Dermis microvascular lymphatic vessel endothelial cell (primary cell): ENCODE measurements at regions not wholly inside any gene's neighbourhood (a gene's known extent, or its start where the extent isn't known, plus 50 kb on each side); places are given as distances from the start of the nearest gene placed in this dataset.

Source experiments
- DNase-seq, 2 donors: peaks; one replicate each; pipeline versions ENCODE4 v3.0.0 to v3.0.0-alpha.2; 2010; ENCODE audit warnings: low read depth in 2 of 2

DNA sequence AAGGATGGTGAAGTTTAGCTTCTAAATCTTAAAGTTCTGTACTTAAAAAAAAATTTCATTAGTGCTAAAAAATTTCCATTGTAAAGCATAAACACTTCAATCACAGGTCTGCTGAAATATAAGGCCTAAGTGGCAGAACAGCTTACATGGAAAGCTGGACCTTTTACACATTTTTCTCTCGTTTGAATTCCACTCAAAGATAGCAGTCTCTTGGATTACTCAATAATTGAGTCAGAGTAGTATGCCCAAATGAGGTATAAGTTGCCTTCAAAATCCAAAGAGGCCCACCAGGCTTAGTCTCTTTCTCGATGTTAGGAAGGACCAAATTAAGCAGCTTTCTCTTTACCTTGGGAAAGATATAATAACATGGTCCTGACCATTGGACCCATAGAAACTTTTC, 220.4 kb upstream of the CWC22 start:
- no peak for DNase-seq

DNA sequence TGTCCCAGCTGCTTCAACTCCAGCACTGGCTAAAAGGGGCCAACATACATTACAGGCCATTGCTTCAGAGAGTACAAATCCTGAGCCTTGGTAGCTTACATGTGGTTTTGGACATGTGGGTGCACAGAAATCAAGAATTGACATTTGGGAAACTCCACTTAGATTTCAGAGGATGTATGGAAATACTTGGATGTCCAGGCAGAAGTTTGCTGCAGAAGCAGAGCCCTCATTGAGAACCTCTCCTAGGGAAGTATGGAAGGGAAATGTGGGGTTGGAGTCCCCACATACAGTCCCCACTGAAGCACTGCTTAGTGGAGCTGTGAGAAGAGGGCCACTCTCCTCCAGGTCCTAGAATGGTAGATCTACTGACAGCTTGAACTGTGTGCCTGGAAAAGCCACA, 218.0 kb upstream of the CWC22 start:
- no peak for DNase-seq

DNA sequence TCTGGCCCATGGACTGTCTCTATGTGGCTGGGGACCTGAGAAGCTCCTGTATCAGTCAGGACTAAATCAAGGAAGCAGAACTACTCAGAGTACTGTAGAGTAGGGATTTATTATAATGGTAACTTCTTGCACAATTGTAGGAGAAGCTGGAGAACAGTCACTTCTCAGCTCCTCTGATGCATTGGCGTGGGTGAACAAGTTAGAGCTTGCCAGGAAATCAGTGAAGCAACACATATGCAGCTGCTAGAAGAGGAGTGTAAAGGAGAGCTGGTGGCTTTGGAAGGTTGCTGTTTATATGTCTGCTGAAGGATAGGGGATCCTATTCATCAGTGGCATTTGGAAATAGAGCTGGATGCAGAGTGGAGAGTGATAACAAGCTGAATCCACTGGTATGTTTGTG, 215.5 kb upstream of the CWC22 start:
- DNase-seq, result no peak

DNA sequence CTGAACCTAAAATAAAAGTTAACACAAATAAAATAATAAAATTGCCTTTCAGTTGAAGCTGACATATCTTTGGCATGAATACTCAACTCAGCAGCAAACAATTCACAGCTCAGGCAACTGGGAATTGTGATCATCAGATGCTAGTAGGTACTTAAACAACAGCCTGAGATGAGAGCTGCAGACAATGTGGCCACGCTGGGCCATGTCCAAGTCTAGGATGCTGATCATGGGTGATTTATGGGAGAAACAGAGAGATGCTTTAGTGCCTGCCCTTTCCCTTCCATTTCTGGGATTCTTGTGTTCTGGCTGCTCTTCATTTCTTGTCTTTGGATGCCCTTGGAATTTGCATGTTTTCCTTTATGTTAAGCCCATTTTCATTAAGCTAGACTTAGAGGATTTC, 212.4 kb upstream of the CWC22 start:
- no peak for DNase-seq

DNA sequence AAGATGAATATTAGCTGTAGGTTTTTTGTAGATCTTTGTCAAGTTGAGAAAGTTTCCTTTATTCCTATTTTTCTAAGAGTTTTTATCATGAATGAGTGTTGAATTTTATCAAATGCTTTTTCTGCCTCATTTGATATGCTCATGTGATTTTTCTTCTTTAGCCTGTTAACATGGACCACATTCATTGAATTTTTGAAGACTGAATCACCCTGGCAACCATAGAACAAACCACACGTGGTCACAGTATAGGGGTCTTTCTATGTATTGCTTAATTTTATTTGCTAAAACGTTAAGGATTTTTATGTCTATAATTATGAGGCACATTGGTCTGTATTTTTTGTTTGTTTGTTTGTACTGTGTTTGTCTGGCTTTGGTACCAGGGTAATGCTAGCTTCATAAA, 201.7 kb upstream of the CWC22 start:
- no peak for DNase-seq

DNA sequence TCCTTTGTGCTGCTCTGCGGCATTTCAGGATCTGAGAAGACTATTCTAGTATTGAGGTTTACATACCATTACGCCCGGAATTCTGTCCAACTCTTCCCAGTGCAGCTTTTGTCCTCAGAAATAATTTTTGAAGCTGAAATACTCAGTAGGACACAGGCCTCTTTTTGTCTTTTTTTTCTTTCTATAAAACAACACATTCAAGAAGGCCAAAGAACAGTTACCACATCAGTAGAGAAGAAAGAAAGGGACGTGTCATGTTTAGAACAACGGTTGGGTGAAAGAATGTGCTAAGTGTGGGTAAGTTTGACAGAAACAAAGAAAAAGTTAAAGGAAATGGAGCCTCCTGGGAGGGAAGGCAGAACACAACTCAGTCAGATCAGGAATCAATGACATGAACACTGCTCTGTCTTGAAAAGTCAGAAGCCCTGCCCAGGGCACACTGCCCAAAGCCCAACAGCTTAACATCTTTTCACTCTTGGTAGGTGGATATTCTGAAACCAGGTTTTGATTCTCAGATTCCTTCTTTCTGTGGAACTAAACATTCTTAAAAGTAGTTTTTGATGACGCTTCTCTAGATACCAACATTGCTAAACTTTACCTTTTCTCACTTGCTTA, 198.6 kb upstream of the CWC22 start:
- DNase-seq, result no peak

DNA sequence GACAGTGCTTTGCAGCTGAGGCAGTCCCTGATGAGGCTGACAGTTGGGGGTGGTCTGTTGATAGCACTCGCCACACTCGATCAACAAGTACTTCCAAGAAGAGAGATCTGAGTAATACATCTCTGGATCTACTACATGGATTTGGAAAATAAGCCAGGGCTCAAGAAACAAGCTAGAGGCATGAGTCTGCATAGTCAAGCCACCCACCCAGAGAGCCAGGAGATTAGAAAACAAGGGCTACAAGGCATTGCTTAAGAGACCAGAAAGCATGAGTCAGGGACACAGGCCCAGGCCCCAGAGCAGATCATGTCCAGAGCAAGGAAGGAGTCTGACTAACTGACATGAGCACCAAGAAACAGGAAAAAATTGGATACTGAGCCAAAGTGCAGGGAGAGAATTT, 196.9 kb upstream of the CWC22 start:
- no peak for DNase-seq

DNA sequence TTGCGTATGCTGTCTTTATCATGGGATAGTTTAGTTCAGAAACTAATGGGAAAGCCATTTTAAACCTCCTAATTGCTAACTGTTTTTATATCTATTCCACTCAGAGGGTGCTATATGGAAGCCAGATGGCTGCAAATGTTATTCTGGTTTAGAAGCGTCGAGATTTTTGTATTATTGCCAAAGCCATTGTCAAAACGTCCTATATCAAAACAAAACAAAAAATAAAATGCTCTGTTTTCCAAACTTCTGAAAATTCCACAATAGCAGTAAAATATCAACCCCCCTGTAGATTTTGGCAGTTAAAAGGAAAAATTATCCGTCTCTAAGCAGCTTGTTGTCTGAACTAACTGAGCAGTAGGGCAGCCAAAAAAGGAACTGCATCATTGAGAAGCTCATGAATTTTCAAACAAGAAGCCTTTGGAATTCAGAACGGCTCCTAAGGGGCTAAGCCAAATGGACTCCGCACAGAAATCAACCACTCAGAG, 195.4 kb upstream of the CWC22 start:
- DNase-seq, result no peak

DNA sequence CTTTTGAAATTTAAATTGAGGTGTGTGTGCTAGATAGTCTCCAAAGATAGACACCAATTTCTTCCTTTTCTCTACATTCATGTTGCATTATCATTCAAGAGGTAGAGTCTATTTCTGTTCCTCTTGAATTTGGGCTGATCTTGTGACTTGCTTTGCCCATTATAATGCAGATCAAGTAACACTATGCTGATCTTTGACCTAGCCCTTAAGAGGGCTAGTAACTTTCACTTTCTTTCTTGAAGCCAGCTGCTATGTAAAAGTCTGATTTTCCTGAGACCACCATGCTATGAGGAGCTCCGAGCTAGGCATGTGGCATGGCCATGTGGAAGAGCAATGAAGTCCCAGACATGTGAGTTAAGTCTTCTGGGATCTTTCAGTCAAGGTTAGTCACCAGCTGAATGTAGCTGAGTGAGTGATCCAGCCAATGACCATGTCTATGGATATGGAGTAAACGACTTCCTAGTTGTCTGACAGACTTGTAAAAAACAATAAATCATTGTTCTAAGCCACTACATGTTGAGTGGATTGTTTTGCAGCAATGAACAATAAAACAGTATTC, 189.4 kb upstream of the CWC22 start:
- DNase-seq, result no peak

DNA sequence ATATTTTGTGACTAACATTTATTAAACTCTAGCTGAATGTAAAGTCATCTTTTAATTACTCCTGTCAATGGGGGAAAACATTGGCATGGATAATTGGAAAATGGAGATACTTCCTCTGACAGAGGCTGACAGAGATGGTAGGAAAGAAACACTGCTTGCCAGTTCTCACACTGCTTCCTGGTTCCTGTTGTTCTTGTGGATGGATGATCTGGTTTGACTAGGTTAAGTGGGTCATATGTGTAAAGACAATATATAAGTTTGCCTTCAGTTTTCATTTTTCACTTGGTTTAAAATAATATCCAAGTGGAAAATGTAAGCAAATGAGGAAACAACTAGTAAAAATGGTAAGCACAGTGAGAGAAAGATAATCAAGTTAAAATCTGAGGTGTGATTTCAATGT, 188.8 kb upstream of the CWC22 start:
- DNase-seq, result no peak

DNA sequence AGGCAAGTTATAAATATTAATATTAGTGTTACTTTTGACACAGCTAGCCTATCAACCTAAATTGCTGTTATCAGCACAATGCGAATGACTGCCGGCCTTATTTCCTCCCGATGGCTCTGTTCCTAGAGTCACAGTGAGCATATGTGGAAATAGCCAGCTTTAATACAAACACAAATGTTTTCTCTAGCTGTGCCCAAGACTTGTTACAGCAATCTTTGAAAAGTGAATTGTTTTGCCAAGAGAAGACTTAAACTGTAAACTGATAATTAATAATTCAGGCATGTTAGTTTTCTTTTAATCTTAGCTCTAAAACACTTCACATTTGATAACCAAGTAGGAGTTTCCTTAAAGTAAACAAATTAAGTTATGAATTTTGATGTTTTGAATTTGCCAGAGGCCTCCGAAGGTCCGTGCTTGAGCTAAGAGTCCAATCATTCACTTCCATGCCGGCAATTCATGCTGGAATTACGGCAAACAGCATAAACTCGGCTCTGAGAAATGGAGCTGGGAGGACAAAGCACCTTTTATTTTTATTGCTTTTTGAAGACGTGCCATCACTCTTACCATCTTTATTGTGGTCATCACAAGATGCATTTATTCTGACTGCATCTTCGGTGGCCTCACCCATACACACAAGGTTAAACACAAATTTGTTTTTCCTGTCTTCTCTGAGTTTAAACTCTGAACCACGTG, 184.5 kb upstream of the CWC22 start:
- DNase-seq, result no peak

DNA sequence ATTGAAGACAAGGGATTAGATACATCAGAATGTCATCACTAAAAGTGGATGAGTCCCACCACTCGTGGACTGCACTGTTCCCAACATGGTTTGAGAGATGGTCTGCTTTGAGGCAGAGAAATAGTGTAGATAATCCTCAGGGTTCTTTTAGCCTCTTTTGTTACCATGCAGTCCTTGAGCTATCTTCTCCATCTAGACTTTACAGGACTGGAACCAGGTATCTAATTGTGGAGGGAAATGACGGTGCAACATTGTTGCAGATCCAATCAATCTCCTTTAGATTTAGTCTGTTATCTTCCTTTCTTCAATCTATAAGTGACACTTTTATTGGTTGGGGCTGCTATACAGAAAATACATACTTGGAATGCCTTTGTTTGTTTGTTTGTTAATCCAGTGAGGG, 183.8 kb upstream of the CWC22 start:
- DNase-seq, result no peak

DNA sequence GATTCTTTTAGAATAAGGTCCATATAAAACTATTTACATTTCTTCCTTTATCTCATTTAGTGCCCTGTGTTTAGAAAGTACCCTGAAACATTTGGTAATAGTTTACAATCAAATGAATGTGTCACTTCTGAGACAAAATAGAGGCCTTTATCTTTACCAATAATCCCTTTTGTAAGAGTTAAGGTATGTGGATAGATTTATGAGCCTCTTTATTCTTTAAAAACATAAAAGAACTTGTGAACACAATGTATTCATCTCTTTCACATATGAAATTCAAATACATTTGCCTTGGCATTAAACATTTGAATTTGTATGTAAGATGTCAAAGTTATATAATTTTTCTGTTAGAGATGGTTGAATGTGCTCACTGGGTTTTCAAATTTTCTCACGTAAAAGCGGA, 180.5 kb upstream of the CWC22 start:
- no peak for DNase-seq

DNA sequence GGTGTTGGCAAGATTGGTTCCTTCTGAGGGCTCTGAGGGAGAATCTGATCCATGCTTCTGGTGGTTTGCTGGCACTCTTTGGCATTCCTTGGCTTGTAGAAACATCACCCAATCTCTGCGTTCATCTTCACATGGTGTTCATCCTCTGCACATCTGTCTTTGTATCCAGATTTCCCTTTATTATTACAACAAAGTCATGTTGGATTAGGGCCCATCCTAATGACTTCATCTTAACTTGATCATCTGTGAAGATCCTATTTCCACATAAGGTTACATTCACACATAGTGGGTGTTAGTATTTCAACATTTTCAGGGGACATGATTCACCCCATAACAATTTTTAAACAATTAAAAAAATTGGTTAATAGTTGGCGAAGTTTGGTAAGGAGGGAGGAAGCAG, 177.4 kb upstream of the CWC22 start:
- DNase-seq, result no peak

DNA sequence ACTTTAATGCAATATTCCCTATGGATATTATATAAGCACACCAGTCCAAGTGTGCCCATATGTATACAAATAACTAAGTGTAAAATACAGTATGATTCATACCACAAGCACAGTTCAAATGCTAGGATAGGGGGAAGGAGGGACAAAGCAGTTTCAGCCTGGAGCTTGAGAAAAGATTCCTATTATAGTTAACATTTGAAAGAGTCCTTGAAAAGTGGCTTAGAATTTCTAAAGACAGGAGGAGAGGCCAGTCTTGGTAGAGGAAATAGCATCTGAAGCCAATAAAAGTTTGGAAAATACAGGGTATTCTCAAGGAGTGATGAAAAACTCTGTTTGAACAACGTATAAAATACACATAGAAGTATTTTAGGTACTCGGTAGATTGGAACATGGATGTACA, 173.4 kb upstream of the CWC22 start:
- no peak for DNase-seq

DNA sequence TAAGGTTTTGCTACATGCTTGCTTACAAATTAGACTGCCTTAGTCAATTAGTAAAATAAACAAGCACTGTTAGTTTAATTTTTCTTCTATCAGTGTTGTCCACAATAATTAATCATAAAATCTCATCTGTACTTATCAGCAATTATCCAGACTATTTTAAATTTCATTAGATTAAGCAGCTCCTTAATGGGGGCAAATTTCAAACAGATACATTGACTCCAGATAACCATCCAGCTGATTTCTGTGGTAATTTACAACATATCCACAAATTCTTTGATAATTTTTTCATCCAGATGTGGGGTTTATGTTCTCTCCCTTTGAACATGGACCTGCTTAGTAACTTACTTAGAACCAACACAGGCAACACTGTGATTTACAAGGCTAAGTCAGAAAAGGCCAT, 170.4 kb upstream of the CWC22 start:
- DNase-seq, result no peak

DNA sequence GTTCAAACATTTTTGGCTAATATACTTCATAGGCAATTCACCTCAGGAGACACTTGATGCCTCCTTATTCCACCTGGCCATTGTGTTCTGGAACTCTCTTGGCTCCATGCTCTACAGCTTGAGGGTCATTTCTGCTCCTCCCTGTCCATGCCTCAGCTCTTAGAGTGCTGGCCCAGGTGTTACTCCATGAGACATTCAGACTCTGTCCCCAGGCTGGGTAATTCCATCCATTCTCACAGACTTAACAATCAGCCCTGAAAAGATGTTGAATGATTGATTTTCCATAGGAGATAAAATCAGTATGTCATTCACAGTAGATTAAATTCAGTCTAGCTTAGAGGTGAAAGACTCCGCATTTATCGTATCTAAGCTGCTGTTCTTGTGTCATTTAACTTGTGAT, 168.6 kb upstream of the CWC22 start:
- DNase-seq, result no peak

DNA sequence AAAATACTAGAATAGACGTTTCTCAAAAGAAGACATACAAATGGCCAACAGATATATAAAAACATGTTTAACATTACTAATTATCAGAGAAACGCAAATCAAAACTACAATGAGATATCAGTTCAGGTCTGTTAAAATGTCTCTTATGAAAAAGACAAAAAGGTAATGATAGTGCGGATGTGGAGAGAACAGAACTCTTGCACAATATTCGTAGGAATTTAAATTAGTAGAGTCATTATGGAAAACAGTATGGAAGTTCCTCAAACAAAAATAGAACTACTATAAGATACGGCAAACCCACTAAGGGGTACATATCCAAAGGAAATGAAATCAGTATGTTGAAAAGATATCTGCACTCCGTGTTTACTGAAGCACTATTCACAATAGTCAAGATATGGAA, 167.5 kb upstream of the CWC22 start:
- no peak for DNase-seq

DNA sequence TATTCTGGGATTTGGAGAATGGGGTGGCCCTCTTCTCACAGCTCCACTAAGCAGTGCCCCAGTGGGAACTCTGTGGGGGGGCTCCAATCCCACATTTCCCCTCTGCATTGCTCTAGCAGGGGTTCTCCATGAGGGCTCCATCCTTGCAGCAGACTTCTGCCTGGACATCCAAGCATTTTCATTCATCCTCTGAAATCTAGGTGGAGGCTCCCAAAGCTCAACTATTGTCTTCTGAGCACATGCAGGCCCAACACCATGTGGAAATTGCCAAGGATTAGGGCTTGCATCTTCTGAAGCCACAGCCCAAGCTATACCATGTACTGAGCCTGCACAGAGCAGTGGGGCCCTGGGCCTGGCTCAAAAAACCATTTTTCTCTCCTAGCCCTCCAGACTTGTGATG, 162.4 kb upstream of the CWC22 start:
- no peak for DNase-seq

DNA sequence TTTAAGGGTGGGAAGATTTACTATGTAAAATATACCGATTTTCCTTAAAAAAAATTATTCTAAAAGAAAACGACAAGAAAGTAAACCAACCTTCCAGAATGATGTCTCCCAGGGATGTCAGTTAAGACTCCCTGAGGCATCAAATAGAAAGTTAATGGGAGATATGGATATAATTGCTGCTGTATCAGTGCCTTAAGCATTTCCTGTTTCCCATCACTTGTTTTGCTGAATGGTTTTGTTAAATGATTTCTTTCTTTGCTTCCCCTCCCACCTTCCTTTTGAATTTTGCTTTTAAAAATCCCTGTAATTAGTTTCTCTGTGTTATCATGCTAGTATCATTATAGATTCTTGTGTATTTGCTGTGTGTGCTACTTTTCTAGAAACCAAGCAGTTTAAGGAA, 154.3 kb upstream of the CWC22 start:
- DNase-seq, result no peak

DNA sequence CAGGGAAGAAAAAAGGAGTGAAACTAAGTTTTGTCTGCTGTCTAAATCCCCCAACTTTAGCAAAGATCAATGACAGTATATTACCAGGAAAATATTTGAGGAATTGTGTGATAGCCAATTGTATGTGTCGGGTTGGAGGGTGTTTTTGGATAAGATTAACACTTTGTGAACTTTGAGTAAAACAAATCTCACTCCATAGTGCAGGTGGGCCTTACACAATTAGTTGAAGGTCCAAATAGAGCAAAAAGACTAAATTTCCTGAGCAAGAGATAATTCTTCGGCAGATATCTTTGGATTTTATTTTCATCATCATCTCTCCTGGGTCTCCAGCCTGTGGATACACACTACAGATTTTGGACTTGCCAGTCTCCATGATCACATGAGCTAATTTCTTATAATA, 152.8 kb upstream of the CWC22 start:
- DNase-seq, result no peak

DNA sequence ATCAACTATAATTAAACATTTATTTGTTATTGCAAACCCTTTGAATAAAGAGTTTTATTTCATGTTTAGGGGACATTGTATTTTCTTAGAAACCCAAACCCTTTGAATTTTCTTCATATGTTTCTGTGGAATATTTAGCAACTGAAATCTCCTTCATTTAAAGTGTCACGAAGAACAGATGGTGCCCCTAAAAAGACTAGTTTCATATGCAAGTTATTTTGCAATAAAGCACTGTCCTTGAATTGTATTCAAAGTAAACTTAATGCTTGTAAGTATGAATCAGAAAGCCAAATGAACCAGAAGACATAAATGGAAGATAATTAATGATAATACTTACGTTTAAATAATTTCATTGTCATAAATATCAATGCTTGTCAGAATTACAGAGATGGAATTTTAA, 151.9 kb upstream of the CWC22 start:
- DNase-seq, result no peak

DNA sequence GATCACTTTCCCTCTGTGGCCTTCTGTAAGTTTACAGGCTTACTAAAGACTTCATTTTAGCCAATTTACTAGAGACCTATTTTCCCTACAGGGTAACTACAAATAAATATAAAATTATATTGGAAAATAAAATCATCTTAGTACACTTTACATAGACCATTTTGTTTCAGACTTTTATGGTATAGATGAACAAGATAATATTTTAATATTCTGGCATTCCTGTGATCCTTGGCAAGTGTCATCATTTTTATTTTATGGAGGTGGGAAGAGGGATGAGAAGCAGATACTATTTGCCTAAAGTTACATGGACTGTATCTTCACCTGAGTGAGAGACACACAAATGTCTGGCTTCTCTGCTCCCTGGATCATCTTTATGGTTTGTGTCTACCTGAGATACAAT, 149.6 kb upstream of the CWC22 start:
- DNase-seq, result no peak
